OCI-LY7 (cell line): ENCODE measurements at regions not wholly inside any gene's neighbourhood (a gene's known extent, or its start where the extent isn't known, plus 50 kb on each side); places are given as distances from the start of the nearest gene placed in this dataset.
"Not testable (repeated sequence)": the region's sequence is repeated elsewhere in the genome, so short reads cannot be mapped to it uniquely, and the experiment has no call there.

Experiments used
- BruUV-seq: library from RNA; stranded (reverse); fragments of 400-500 nt; replicated peaks from 2 replicates; lab custom pipeline; 2021; lab: Mats Ljungman, UMichigan
- CTCF ChIA-PET: fragments of 300-600 bp; sonication (Branson Sonifier 250); formaldehyde crosslinking; loops from one replicate; lab custom pipeline; 2022; ENCODE audit warnings: antibody characterized with exemption; ENCODE audit not compliant: unreplicated experiment; lab: Charles Lee
- POLR2A ChIA-PET: fragments of 300-600 bp; sonication (Branson Sonifier 250); formaldehyde crosslinking; loops from one replicate; lab custom pipeline; 2022; ENCODE audit warnings: antibody characterized with exemption; lab: Charles Lee
- DNase-seq: peaks from one replicate; pipeline ENCODE4 v3.0.0-alpha.2; 2015; ENCODE audit warnings: low spot score
- H2AFZ ChIP-seq: fragments of 200-600 bp; sonication (generic), shearing (Covaris generic); 2 replicates; pipeline ENCODE4 v1.6.1; 2014; ENCODE audit warnings: mild to moderate bottlenecking, antibody characterized with exemption, low read length, moderate library complexity
- H3K27ac ChIP-seq: fragments of 200-600 bp; sonication (generic); 2 replicates; pipeline ENCODE4 v1.5.1; 2014; ENCODE audit warnings: mixed run types, low read depth, mild to moderate bottlenecking, moderate library complexity, low read length, inconsistent platforms; ENCODE audit not compliant: poor library complexity, severe bottlenecking
- H3K36me3 ChIP-seq: fragments of 200-600 bp; sonication (generic); 2 replicates; pipeline ENCODE4 v1.6.1; 2014; ENCODE audit warnings: mild to moderate bottlenecking, antibody characterized with exemption, low read length, moderate library complexity, mixed read lengths; ENCODE audit not compliant: insufficient read depth
- H3K4me1 ChIP-seq: fragments of 200-600 bp; sonication (generic); 2 replicates; pipeline ENCODE4 v1.5.1; 2014; ENCODE audit warnings: mild to moderate bottlenecking, low read length; ENCODE audit not compliant: insufficient read depth, poor library complexity, severe bottlenecking
- H3K4me2 ChIP-seq: fragments of 200-600 bp; sonication (generic); 2 replicates; pipeline ENCODE4 v1.6.1; 2014; ENCODE audit warnings: mild to moderate bottlenecking, low read length
- H3K4me3 ChIP-seq: fragments of 200-600 bp; sonication (generic); 2 replicates; pipeline ENCODE4 v1.5.1; 2014; ENCODE audit warnings: mild to moderate bottlenecking, low read depth, low read length; ENCODE audit not compliant: poor library complexity, severe bottlenecking
- H3K79me2 ChIP-seq: fragments of 200-600 bp; sonication (generic); 2 replicates; pipeline ENCODE4 v1.6.1; 2016; ENCODE audit warnings: low read depth, mild to moderate bottlenecking, low read length, moderate library complexity, mixed read lengths; ENCODE audit not compliant: insufficient read depth
- H3K9me2 ChIP-seq: fragments of 200-600 bp; sonication (generic); 2 replicates; pipeline ENCODE4 v1.6.1; 2016; ENCODE audit warnings: mild to moderate bottlenecking, low read length, mixed read lengths; ENCODE audit not compliant: insufficient read depth
- H3K9me3 ChIP-seq: fragments of 200-600 bp; sonication (generic); 2 replicates; pipeline ENCODE4 v1.6.1; 2014; ENCODE audit warnings: mild to moderate bottlenecking, mixed run types, low read length, mixed read lengths
- H4K20me1 ChIP-seq: fragments of 200-600 bp; sonication (generic); 2 replicates; pipeline ENCODE4 v1.6.1; 2014; ENCODE audit warnings: mild to moderate bottlenecking, antibody characterized with exemption, low read length, moderate library complexity, mixed read lengths; ENCODE audit not compliant: insufficient read depth
- EZH2phosphoT487 ChIP-seq: fragments of 200-600 bp; sonication (generic); IDR thresholded peaks from 2 replicates; pipeline ENCODE4 v1.6.1; 2018; ENCODE audit warnings: low read depth, borderline replicate concordance, mild to moderate bottlenecking, mixed run types, antibody characterized with exemption, low read length, moderate library complexity, mixed read lengths
- intact Hi-C: fragments of 100-400 bp; cut with micrococcal nuclease; formaldehyde crosslinking; loops from one replicate; pipeline ENCODE4 v1.10.0; 2022; ENCODE audit not compliant: unreplicated experiment
- TF ChIP-seq, protein P1 (sequence below): fragments of 200-600 bp; sonication (generic); conservative IDR thresholded peaks from 2 replicates; pipeline ENCODE4 v1.5.1; 2014; ENCODE audit warnings: mild to moderate bottlenecking, antibody characterized with exemption, low read length, moderate library complexity, mixed read lengths

DNA sequence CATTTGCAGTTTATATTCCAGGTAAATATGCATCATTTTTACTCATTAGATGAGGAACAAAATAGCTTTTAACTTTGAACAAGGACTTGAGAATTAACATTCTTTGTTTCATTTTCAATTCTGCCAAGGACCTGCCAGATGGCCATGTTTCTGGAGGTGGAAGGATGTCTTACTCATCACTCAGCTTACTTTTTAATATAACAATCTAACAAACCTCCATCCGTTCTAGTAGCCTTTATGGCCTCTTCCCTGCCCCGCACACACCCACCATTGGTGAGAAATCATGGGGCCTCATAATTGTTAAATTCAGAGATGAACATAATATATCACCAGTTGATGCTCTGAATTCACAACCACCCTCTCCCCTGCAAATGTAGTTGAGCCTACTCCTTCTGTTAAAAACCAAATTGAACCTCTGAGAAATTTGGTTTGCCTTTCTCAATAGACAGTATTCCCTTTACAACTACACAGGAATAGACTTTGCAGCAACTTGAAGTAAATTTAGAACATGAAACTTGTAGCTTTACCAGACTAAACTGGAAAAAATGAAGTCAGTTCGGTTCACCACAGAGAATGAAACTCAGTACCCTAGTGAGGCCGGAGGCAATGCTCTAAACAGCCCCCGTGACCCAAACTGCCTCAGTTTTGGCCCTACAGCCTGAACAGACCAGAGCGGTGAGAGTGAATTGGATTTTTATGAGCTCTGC is 50.1 kb upstream of the ACSL4 start:
- ChIA-PET POLR2A (interaction anchor here (0.6 kb wide), 1 partner anchor 211 kb away, joined by 3 read pairs; no protein-coding TSS in a partner anchor), CTCF (no interaction called here)
- Histone ChIP-seq H3K4me3 (no peak overlapping the region), H3K4me1 (no peaks in the 10 kb centered on the region), H3K36me3 (no peaks in the 10 kb centered on the region), H3K27ac (no peak overlapping the region), H3K9me2 (no peaks in the 10 kb centered on the region), H4K20me1 (no peaks in the 10 kb centered on the region), H3K79me2 (no peaks in the 10 kb centered on the region), H2AFZ (no peak overlapping the region), H3K4me2 (no peak overlapping the region), H3K9me3 (no peaks in the 10 kb centered on the region)
- no peak for TF ChIP-seq EZH2phosphoT487
- TF ChIP-seq, protein P1, sequence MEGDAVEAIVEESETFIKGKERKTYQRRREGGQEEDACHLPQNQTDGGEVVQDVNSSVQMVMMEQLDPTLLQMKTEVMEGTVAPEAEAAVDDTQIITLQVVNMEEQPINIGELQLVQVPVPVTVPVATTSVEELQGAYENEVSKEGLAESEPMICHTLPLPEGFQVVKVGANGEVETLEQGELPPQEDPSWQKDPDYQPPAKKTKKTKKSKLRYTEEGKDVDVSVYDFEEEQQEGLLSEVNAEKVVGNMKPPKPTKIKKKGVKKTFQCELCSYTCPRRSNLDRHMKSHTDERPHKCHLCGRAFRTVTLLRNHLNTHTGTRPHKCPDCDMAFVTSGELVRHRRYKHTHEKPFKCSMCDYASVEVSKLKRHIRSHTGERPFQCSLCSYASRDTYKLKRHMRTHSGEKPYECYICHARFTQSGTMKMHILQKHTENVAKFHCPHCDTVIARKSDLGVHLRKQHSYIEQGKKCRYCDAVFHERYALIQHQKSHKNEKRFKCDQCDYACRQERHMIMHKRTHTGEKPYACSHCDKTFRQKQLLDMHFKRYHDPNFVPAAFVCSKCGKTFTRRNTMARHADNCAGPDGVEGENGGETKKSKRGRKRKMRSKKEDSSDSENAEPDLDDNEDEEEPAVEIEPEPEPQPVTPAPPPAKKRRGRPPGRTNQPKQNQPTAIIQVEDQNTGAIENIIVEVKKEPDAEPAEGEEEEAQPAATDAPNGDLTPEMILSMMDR = no peak
- BruUV-seq = no TSS peak
- DNase-seq = no peak
- intact Hi-C loops = no loop called here

DNA sequence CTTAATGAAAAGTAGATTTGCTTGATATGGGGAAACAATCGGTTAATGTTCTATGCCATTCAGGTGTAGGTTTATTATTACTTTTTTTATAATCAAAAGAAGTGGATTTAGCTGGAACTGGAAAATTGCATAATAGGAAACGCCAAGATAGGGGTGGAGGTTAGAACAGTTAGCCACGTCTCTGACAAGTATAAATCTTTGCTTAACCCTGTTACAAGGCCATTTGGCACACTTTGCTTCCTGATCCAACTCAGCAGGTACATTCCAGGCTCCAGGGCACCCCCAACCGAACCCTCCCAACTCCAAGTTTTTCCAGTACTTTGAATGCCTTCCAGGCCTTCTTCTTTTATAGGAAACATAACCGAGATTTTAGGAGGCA is 50.6 kb upstream of the ACSL4 start:
- H3K9me3 ChIP-seq = no peaks in the 10 kb centered on the region
- CTCF ChIA-PET = no interaction called here
- TF ChIP-seq, protein P1 = no peak

DNA sequence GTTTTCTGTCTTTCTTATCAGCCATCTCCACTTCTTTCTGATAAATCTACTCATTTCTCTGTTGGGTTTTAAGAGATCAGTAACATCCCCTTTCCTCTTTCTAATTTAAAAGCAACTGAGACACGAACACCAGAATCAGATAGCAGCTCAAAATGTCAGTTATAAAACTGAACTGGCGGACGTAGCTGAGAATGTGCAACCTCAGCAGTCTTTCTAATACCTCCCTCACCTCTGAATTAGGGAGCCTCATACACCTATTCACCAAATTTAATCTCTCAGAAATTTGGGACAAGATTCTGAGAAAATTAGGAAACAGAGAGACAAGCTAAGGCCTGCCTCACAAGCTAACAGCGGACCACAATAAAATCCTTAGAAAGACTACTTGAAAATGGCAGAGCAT is 52.0 kb upstream of the ACSL4 start:
- POLR2A ChIA-PET = interaction anchor here (0.7 to 1.3 kb wide), 4 partner anchors 10 to 59 kb away, joined by 3 to 4 read pairs (median 3); no protein-coding TSS in a partner anchor
- intact Hi-C loops = no loop called here

More for the DNA sequence above, 50.6 kb upstream of the ACSL4 start:
- no peak for DNase-seq
- POLR2A ChIA-PET = no interaction called here
- Histone ChIP-seq H3K4me2 (no peak overlapping the region), H3K36me3 (no peaks in the 10 kb centered on the region), H2AFZ (no peak overlapping the region), H3K9me2 (no peaks in the 10 kb centered on the region), H3K79me2 (no peaks in the 10 kb centered on the region), H3K27ac (no peak overlapping the region), H4K20me1 (no peaks in the 10 kb centered on the region), H3K4me3 (no peak overlapping the region), H3K4me1 (no peaks in the 10 kb centered on the region)
- intact Hi-C loops = no loop called here
- no TSS peak for BruUV-seq

DNA sequence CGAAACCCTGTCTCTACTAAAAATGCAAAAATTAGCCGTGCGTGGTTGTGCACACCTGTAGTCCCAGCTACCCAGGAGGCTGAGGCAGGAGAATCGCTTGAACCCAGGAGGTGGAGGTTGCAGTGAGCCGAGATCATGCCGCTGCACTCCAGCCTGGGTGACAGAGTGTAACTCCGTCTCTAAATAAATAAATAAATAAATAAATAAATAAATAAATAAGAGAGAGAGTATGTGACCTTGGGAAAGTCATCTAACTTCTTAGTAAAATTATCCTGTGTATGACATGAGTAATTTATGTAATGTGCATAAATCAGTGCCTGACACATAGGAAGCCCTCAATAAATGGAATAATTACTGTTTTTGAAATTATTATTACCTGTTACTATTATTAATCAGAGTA is 57.5 kb upstream of the ACSL4 start:
- POLR2A ChIA-PET, H4K20me1 ChIP-seq, H3K27ac ChIP-seq, H3K9me2 ChIP-seq, H3K4me2 ChIP-seq, BruUV-seq, H3K9me3 ChIP-seq, DNase-seq, H3K36me3 ChIP-seq, H3K79me2 ChIP-seq, H3K4me1 ChIP-seq, intact Hi-C loops, CTCF ChIA-PET, H3K4me3 ChIP-seq, H2AFZ ChIP-seq: not testable (repeated sequence)

More for the DNA sequence above, 52.0 kb upstream of the ACSL4 start:
- H4K20me1 ChIP-seq = no peaks in the 10 kb centered on the region
- H3K79me2 ChIP-seq = no peaks in the 10 kb centered on the region
- BruUV-seq = no TSS peak
- H3K27ac ChIP-seq = no peak overlapping the region
- H3K9me2 ChIP-seq = no peaks in the 10 kb centered on the region
- H3K4me2 ChIP-seq = no peak overlapping the region
- no peak overlapping the region for H3K4me3 ChIP-seq
- H3K36me3 ChIP-seq = no peaks in the 10 kb centered on the region
- CTCF ChIA-PET = no interaction called here
- H3K9me3 ChIP-seq = no peaks in the 10 kb centered on the region
- TF ChIP-seq, protein P1 = no peak
- no peak overlapping the region for H2AFZ ChIP-seq
- no peak for DNase-seq
- H3K4me1 ChIP-seq = no peaks in the 10 kb centered on the region
